LNCAP (cell line): ENCODE measurements at regions not wholly inside any gene's neighbourhood (a gene's known extent, or its start where the extent isn't known, plus 50 kb on each side); places are given as distances from the start of the nearest gene placed in this dataset.

Experiments
- CTCF ChIP-seq: fragments of 450-650 bp; IDR thresholded peaks from 2 replicates; pipeline ENCODE4 v1.5.1; 2017; ENCODE audit warnings: mild to moderate bottlenecking

DNA sequence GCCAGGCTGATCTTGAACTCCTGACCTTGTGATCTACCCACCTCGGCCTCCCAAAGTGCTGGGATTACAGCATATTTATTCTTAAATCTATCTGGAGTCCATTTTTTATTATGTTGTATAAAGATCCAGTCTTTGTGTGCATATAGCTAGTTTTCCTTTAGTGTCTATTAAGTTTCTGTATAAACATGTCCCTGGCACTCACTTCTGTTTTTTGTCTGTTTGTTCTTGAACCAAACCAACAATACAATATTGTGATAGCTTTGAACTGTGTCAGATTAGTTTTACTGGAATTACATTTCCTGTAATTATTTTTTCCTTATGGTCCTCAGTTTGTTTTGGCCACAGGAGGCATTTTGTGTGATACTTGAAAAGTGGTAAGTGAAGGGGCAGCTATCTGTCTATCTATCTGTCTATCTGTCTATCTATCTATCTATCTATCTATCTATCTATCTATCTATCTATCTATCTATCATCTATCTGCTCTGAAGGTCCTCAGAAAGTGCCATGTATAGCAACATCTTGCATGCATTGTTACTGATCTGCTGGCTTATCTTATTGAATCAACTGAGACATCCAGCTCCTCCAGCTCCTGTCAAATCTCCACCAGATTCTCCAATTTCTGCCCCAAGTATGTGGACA, 70.9 kb upstream of the ACVR1 start:
- TF ChIP-seq CTCF, result no peak

DNA sequence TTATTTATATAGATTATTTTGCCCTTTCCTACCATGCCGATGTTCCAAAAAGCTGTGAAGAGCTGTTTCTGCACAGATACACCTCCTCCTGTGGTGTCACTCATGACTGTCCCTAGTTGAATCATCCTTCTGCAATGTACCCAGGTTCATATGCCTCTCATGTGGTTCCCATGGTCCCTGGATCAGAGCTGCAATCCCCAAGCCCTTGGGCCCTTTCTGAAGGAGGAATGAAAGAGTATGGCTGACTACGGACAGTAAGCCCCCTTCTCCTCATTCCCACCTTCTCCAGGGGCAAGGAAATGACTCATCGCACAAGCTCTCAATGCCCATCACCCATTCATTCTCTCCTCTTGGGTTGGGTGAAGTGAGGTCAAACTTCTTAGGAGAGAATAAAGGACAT, 63.9 kb upstream of the ACVR1 start:
- TF ChIP-seq CTCF, result no peak

DNA sequence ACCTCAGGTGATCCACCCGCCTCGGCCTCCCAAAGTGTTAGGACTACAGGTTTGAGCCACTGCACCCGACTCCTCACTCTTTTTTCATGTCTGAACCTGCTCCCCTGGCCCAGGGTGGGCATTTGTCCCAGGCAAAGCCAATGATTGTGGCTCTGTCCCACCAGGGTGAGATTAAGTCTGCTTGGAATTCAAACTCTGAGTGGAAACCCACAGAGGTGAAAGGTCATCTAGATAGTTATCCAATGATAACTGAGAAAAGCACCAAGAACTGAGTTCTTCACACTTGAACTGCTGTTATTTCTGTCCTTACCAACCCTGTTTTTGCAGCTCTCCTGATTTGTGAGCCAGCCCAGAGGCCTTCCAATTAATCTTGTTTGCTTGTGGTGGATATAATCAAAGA, 62.4 kb upstream of the ACVR1 start:
- no peak for TF ChIP-seq CTCF

DNA sequence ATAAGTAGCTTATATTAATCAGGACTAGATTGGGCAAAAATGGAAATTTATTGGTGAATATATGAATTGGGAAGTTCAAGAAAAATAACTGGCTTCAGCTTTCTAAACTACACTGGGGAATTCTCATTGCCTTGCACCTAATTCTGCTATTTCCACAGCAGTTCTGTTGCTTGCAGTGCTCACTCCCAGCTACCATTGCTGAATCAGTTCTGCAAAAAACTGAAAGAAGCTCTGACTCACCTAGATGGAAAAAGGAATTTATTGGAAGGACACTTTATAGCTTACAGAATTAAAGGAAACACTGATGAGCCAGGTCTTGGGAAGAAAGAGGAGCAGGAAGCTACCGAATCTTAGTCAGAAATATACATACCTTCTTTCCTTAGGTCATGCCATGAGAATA, 60.3 kb upstream of the ACVR1 start:
- TF ChIP-seq CTCF, result no peak

DNA sequence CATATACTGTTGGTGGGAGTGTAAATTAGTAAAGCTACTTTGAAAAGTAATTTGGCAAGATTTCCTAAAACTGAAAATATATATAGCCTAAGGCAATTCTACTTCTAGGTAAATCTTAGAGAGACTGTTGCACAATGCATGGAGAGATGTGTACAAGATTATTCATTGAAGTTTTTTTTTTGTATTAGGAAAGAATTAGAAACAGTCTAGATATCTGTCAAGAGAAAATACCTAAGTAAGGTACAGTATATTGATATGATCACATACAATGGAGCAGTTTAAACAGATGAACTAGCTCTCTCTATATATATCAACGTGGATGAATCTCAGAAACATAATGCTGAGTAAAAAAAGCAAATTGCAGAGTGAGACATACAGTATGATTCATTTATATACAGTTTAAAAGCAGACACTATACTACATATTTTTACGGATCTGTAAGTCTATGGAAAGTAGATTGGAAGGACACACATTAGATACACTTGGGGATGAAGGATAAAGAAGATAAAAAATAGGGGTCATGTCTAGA, 59.3 kb upstream of the ACVR1 start:
- no peak for TF ChIP-seq CTCF

GRCh38 chr2:157934684-157935377, 58.7 kb upstream of the ACVR1 start:
- no peak for TF ChIP-seq CTCF

DNA sequence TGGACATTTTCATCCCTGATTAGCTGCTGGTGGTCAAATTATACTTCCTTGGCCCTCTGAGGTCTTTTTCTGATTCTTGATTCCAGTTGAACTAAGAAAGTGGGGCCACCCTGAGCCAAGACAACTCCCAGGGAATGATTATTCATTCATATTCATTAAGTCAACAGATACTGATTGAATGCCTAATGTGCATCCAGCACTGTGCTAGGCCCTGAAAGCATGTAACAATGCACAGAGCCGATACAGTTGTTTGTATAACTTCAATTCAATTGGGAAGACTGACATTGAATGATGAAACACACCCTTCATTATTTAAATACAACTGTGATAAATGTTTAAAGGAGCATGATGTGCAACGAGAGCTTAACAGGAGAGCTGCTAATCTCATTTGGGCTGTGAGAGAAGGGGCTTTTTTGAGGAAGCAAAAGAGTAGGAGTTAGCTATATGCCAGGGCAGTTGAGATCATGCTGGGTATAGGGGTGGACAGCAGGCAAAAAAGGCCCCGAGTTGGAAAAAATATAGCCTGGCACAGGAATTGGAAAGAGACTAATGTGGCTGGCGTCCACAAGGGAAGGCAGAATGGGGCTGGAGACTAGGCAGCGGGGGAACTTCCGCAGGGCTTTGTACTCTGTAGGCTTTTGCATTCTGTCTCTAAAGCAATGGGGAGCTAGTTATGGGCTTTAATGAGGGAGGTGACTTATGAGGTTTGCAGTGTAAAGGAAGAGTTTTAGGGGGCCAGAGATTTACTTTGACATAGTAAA, 57.2 kb upstream of the ACVR1 start:
- TF ChIP-seq CTCF, result no peak
